DND-41 (cell line): ENCODE measurements at regions not wholly inside any gene's neighbourhood (a gene's known extent, or its start where the extent isn't known, plus 50 kb on each side); places are given as distances from the start of the nearest gene placed in this dataset.

ENCODE experiments used
- EZH2 ChIP-seq: IDR thresholded peaks from 3 replicates; pipeline ENCODE4 v1.6.1; 2012; ENCODE audit warnings: borderline replicate concordance, low read depth, mild to moderate bottlenecking, moderate library complexity, low read length, inconsistent platforms; ENCODE audit not compliant: severe bottlenecking
- TF ChIP-seq, protein P1 (sequence below): IDR thresholded peaks from 2 replicates; pipeline ENCODE4 v1.5.1; 2012; ENCODE audit warnings: borderline replicate concordance, low read length, moderate library complexity, mild to moderate bottlenecking; ENCODE audit not compliant: poor library complexity, severe bottlenecking; ENCODE audit errors: extremely low read depth

DNA sequence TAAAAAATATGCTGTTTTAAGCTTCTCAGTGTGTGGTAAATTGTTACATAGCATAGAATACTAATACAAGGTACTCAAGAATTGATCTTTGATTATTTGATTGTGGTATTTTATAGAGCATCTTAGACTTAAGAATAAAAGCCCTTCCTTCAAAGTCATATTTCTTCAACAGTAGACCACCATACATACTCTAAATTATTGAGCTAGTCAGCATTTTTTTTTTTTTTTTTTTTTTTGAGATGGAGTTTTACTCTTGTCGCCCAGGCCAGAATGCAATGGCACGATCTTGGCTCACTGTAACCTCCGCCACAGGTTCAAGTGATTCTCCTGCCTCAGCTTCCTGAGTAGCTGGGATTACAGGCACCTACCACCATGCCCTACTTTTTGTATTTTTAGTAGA, 436.7 kb upstream of the LUZP2 start:
- TF ChIP-seq, protein P1, sequence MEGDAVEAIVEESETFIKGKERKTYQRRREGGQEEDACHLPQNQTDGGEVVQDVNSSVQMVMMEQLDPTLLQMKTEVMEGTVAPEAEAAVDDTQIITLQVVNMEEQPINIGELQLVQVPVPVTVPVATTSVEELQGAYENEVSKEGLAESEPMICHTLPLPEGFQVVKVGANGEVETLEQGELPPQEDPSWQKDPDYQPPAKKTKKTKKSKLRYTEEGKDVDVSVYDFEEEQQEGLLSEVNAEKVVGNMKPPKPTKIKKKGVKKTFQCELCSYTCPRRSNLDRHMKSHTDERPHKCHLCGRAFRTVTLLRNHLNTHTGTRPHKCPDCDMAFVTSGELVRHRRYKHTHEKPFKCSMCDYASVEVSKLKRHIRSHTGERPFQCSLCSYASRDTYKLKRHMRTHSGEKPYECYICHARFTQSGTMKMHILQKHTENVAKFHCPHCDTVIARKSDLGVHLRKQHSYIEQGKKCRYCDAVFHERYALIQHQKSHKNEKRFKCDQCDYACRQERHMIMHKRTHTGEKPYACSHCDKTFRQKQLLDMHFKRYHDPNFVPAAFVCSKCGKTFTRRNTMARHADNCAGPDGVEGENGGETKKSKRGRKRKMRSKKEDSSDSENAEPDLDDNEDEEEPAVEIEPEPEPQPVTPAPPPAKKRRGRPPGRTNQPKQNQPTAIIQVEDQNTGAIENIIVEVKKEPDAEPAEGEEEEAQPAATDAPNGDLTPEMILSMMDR = no peak
- TF ChIP-seq EZH2 = no peak
